Breast epithelium (tissue), 3 donors: ENCODE measurements at regions not wholly inside any gene's neighbourhood (a gene's known extent, or its start where the extent isn't known, plus 50 kb on each side); places are given as distances from the start of the nearest gene placed in this dataset.

ENCODE experiments used
- POLR2A ChIP-seq: fragments of 450-650 bp; IDR thresholded peaks from one replicate; pipeline ENCODE4 v1.6.1; 2016; ENCODE audit warnings: antibody characterized with exemption, mild to moderate bottlenecking, moderate library complexity
- POLR2AphosphoS5 ChIP-seq, 3 donors: sonication (generic); formaldehyde crosslinking; IDR thresholded peaks; one replicate each; pipeline ENCODE4 v1.6.1; 2017; ENCODE audit warnings: antibody characterized with exemption in 3 of 3
- TF ChIP-seq, protein P1 (sequence below), 3 donors: fragments of 450-650 bp; IDR thresholded peaks; one replicate each; pipeline ENCODE4 v1.5.1; 2016 to 2017; ENCODE audit warnings: antibody characterized with exemption in 3 of 3, mild to moderate bottlenecking in 3 of 3, moderate library complexity in 3 of 3

DNA sequence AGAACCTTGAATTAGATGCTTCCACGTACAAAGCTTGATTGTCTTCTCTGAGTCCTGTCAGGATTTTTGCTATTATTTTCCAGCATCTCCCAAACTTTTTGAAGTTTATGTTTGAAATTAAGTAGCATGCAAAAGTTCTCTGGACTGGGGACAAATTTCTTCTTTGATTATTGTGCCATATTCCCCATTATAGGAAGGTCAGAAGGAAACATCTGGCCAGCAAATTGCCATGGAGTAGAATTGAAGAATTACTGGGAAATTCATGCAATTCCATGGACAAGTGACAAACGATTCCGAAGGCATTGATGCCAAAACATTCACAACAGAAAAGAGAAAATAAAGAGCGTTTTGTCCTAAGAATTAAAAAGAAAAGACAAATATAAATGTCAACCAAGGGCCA is 737.2 kb downstream of the CDH11 start:
- TF ChIP-seq, protein P1, sequence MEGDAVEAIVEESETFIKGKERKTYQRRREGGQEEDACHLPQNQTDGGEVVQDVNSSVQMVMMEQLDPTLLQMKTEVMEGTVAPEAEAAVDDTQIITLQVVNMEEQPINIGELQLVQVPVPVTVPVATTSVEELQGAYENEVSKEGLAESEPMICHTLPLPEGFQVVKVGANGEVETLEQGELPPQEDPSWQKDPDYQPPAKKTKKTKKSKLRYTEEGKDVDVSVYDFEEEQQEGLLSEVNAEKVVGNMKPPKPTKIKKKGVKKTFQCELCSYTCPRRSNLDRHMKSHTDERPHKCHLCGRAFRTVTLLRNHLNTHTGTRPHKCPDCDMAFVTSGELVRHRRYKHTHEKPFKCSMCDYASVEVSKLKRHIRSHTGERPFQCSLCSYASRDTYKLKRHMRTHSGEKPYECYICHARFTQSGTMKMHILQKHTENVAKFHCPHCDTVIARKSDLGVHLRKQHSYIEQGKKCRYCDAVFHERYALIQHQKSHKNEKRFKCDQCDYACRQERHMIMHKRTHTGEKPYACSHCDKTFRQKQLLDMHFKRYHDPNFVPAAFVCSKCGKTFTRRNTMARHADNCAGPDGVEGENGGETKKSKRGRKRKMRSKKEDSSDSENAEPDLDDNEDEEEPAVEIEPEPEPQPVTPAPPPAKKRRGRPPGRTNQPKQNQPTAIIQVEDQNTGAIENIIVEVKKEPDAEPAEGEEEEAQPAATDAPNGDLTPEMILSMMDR (IDR thresholded peaks at IDR 0.05) = no peak
- no peak for TF ChIP-seq POLR2AphosphoS5 (IDR thresholded peaks at IDR 0.05)
- TF ChIP-seq POLR2A = no peak
